HFF-Myc (cell line): ENCODE measurements at regions not wholly inside any gene's neighbourhood (a gene's known extent, or its start where the extent isn't known, plus 50 kb on each side); places are given as distances from the start of the nearest gene placed in this dataset.

ENCODE experiments used
- DNase-seq: peaks from one replicate; pipeline ENCODE4 v3.0.0-alpha.2; 2011; ENCODE audit warnings: low read depth; ENCODE audit errors: extremely low read depth
- H3K4me3 ChIP-seq: replicated peaks from 2 replicates; pipeline ENCODE4 v1.5.1; 2011; ENCODE audit warnings: low read depth, mild to moderate bottlenecking, control low read depth, low read length
- CTCF ChIP-seq: IDR thresholded peaks from 2 replicates; pipeline ENCODE4 v1.5.1; 2012; ENCODE audit warnings: mild to moderate bottlenecking, low read depth, low read length, control low read depth; ENCODE audit errors: missing control alignments

GRCh38 chr1:117271959-117272358 lies 61.2 kb upstream of the VTCN1 start:
- TF ChIP-seq CTCF = no peak
- H3K4me3 ChIP-seq = no peak overlapping the region

GRCh38 chr1:117271129-117271528 lies 60.4 kb upstream of the VTCN1 start:
- no peak overlapping the region for H3K4me3 ChIP-seq
- TF ChIP-seq CTCF = no peak
- no peak for DNase-seq

More at GRCh38 chr1:117271959-117272358, 61.2 kb upstream of the VTCN1 start:
- DNase-seq = no peak

- DNase-seq = no peak
- TF ChIP-seq CTCF = no peak
- H3K4me3 ChIP-seq = no peak overlapping the region
Measured at GRCh38 chr1:117270679-117271078, 60.0 kb upstream of the VTCN1 start.

GRCh38 chr1:117268535-117269455 lies 58.1 kb upstream of the VTCN1 start:
- no peak overlapping the region for H3K4me3 ChIP-seq
- TF ChIP-seq CTCF = no peak
- DNase-seq = no peak

DNA sequence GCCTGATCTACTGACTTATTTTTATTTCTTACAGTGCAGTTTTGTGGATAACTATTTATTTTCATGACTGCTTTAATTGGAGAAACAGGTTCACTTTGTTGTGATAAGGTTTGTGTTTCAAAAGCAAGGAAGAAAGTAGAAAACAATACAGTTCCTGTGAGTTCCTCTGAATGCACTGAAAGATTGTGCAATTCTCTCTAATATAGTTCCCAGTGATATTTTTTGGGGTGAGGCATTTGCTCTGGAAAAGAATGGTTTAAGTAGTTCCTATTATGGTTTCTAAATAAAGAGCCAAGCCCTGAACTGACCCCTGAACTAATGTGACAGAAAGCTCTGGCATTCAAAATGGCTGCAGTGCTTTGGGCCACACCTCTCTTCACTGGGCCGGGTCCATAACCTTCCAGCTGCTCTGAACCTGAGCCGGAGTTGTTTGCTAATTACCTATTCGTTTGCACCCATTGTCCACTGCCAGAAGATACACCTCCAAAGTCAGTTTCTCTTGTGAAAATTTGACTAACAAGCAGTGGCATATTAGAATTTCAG lies 56.6 kb upstream of the VTCN1 start:
- no peak for DNase-seq
- H3K4me3 ChIP-seq = no peak overlapping the region
- no peak for TF ChIP-seq CTCF

DNA sequence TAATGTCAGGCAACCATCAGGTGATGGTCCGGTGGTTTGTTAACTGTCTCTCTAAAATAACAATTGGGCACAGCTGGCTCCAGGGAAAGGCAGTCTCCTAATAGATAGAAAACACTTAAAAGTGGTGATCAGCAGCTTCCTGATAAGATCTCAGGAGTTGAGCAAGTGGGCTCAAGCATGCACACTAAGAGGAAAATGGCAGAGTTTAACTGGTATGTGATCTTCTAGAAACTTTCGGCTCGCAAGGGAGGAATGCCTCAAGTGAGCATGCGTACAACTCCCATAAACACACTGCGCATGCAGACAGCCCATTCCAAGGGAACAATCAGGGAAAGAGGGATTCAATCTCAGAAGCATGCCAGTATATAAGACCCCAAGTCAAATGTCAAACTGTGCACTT lies 52.2 kb upstream of the VTCN1 start:
- no peak for DNase-seq
- TF ChIP-seq CTCF = no peak
- no peak overlapping the region for H3K4me3 ChIP-seq

GRCh38 chr1:117261424-117261785 lies 50.7 kb upstream of the VTCN1 start:
- no peak for DNase-seq
- no peak for TF ChIP-seq CTCF
- no peak overlapping the region for H3K4me3 ChIP-seq
